HEK293 (cell line): ENCODE measurements at regions not wholly inside any gene's neighbourhood (a gene's known extent, or its start where the extent isn't known, plus 50 kb on each side); places are given as distances from the start of the nearest gene placed in this dataset.
"Not testable (repeated sequence)": the region's sequence is repeated elsewhere in the genome, so short reads cannot be mapped to it uniquely, and the experiment has no call there.

ENCODE experiments used
- ZNF24 ChIP-seq: fragments of 450-650 bp; formaldehyde crosslinking; IDR thresholded peaks from 2 replicates; pipeline ENCODE4 v1.5.1; 2016; ENCODE audit warnings: missing biosample characterization, missing genetic modification characterization
- ZNF660 ChIP-seq: fragments of 450-650 bp; IDR thresholded peaks from 2 replicates; pipeline ENCODE4 v1.5.1; 2018; ENCODE audit warnings: missing biosample characterization, mild to moderate bottlenecking, missing genetic modification characterization
- TF ChIP-seq, protein P1 (sequence below): fragments of 450-650 bp; formaldehyde crosslinking; IDR thresholded peaks from 2 replicates; pipeline ENCODE4 v1.5.1; 2016; ENCODE audit warnings: missing biosample characterization, missing genetic modification characterization

DNA sequence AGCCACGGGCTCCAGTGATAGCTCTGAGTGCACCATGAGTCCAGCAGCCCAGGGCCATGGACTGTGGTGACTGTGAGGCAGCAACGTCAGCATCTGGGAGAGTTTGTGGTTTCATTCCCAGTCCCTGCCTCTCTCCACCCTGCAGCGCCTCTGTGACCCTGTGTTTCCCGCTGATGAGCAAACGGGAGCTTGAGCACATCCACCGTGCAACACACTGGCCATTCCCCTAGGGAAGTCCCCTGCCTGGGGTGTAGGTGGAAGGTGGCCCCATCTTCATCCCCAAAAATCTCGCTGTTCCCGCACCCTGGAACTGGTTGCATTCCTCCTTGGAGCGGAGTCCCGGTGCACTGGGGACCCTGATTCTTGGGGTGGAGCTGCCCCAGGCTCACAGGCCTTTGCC, 56.9 kb upstream of the SGMS1 start:
- not testable (repeated sequence) for TF ChIP-seq ZNF24 (tag by site-specific recombination); ZNF660
- TF ChIP-seq, protein P1, sequence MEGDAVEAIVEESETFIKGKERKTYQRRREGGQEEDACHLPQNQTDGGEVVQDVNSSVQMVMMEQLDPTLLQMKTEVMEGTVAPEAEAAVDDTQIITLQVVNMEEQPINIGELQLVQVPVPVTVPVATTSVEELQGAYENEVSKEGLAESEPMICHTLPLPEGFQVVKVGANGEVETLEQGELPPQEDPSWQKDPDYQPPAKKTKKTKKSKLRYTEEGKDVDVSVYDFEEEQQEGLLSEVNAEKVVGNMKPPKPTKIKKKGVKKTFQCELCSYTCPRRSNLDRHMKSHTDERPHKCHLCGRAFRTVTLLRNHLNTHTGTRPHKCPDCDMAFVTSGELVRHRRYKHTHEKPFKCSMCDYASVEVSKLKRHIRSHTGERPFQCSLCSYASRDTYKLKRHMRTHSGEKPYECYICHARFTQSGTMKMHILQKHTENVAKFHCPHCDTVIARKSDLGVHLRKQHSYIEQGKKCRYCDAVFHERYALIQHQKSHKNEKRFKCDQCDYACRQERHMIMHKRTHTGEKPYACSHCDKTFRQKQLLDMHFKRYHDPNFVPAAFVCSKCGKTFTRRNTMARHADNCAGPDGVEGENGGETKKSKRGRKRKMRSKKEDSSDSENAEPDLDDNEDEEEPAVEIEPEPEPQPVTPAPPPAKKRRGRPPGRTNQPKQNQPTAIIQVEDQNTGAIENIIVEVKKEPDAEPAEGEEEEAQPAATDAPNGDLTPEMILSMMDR: not testable (repeated sequence)
